ENCODE measurements at regions not wholly inside any gene's neighbourhood (a gene's known extent, or its start where the extent isn't known, plus 50 kb on each side); places are given as distances from the start of the nearest gene placed in this dataset.

- TF ChIP-seq POLR2AphosphoS5 (IDR thresholded peaks at IDR 0.05) (no peak), CTCF (IDR thresholded peaks at IDR 0.05) (no peak), POLR2A (IDR thresholded peaks at IDR 0.05) (no peak)
These were observed 129.7 kb upstream of the MGAT5 start for GRCh38 chr2:134124047-134124753.
